ENCODE measurements at regions not wholly inside any gene's neighbourhood (a gene's known extent, or its start where the extent isn't known, plus 50 kb on each side); places are given as distances from the start of the nearest gene placed in this dataset.

GRCh38 chr3:25289663-25290062 lies 138.4 kb upstream of the RARB start:
- H3K79me2 ChIP-seq (ENCODE audit: insufficient read depth, low read length): no peaks in the 10 kb centered on the region
- Mint-ChIP-seq H3K9me3 (peaks cover 0 to 17% (median 7%) of the 10 kb centered on the region in 7 donors), H3K4me1 (no peaks in the 10 kb centered on the region), H3K36me3 (no peaks in the 10 kb centered on the region), H3K27ac (no peak overlapping the region), H3K27me3 (ENCODE audit: low read depth in 3 of 3) (no peaks in the 10 kb centered on the region), H3K4me3 (no peak overlapping the region)
- no peak overlapping the region for H3K4me2 ChIP-seq (replicated peaks; ENCODE audit: extremely low read depth, low read length, poor library complexity, severe bottlenecking)
- H3K36me3 ChIP-seq (replicated peaks in 1 of 2; ENCODE audit: control insufficient read depth in 1 of 2, insufficient read depth in 2 of 2, low read length in 2 of 2): no peaks in the 10 kb centered on the region
- H3K9me3 ChIP-seq (replicated peaks in 1 of 2; ENCODE audit: control insufficient read depth in 1 of 2, insufficient read depth in 1 of 2, low read length in 2 of 2): peaks cover 2 to 5% of the 10 kb centered on the region in 2 donors
- no peak overlapping the region for H3K27ac ChIP-seq (ENCODE audit: low read depth in 1 of 2, low read length in 2 of 2)
- WGBS (ENCODE audit: insufficient coverage): no CpG with 5 or more reads among the region's 2 CpGs
- no peak for TF ChIP-seq CTCF (IDR thresholded peaks at IDR 0.05)
- no peak overlapping the region for H3K4me3 ChIP-seq (replicated peaks in 1 of 3; ENCODE audit: low read depth in 2 of 3, low read length in 3 of 3)
- H3K27me3 ChIP-seq (ENCODE audit: control insufficient read depth in 2 of 2, insufficient read depth in 2 of 2, low read length in 2 of 2): no peaks in the 10 kb centered on the region
- intact Hi-C loops (cut with micrococcal nuclease): no loop called here
- H3K4me1 ChIP-seq (ENCODE audit: control insufficient read depth in 1 of 2, insufficient read depth in 2 of 2, low read length in 2 of 2): no peaks in the 10 kb centered on the region
- no peaks in the 10 kb centered on the region for H4K20me1 ChIP-seq (ENCODE audit: insufficient read depth, low read length)
- no peak for DNase-seq
- H3K9ac ChIP-seq (ENCODE audit: insufficient read depth, low read length, poor library complexity, severe bottlenecking): no peak overlapping the region
- H2AFZ ChIP-seq (ENCODE audit: insufficient read depth, low read depth, low read length, poor library complexity, severe bottlenecking): no peak overlapping the region

GRCh38 chr3:25291481-25291905 lies 136.6 kb upstream of the RARB start:
- TF ChIP-seq CTCF (IDR thresholded peaks at IDR 0.05): no peak
- no peaks in the 10 kb centered on the region for H3K27me3 ChIP-seq (ENCODE audit: control insufficient read depth in 2 of 2, insufficient read depth in 2 of 2, low read length in 2 of 2)
- no peak for DNase-seq
- H3K4me3 ChIP-seq (replicated peaks in 1 of 3; ENCODE audit: low read depth in 2 of 3, low read length in 3 of 3): no peak overlapping the region
- no peaks in the 10 kb centered on the region for H3K36me3 ChIP-seq (replicated peaks in 1 of 2; ENCODE audit: control insufficient read depth in 1 of 2, insufficient read depth in 2 of 2, low read length in 2 of 2)
- no peak overlapping the region for H3K4me3 Mint-ChIP-seq
- H3K4me2 ChIP-seq (replicated peaks; ENCODE audit: extremely low read depth, low read length, poor library complexity, severe bottlenecking): no peak overlapping the region
- no peaks in the 10 kb centered on the region for H3K36me3 Mint-ChIP-seq
- no peaks in the 10 kb centered on the region for H3K79me2 ChIP-seq (ENCODE audit: insufficient read depth, low read length)
- H4K20me1 ChIP-seq (ENCODE audit: insufficient read depth, low read length): no peaks in the 10 kb centered on the region
- H3K27ac ChIP-seq (ENCODE audit: low read depth in 1 of 2, low read length in 2 of 2): no peak overlapping the region
- no peaks in the 10 kb centered on the region for H3K4me1 Mint-ChIP-seq
- H3K9me3 Mint-ChIP-seq: peaks cover 0 to 11% (median 0%) of the 10 kb centered on the region in 7 donors
- H2AFZ ChIP-seq (ENCODE audit: insufficient read depth, low read depth, low read length, poor library complexity, severe bottlenecking): no peak overlapping the region
- intact Hi-C loops (cut with micrococcal nuclease): no loop called here
- H3K9me3 ChIP-seq (replicated peaks in 1 of 2; ENCODE audit: control insufficient read depth in 1 of 2, insufficient read depth in 1 of 2, low read length in 2 of 2): peaks cover 0 to 2% of the 10 kb centered on the region in 2 donors
- 33% methylated on average over 1 of the region's 2 CpGs for WGBS (ENCODE audit: insufficient coverage)
- H3K9ac ChIP-seq (ENCODE audit: insufficient read depth, low read length, poor library complexity, severe bottlenecking): no peak overlapping the region
- H3K27ac Mint-ChIP-seq: no peak overlapping the region
- no peaks in the 10 kb centered on the region for H3K27me3 Mint-ChIP-seq (ENCODE audit: low read depth in 3 of 3)
- no peaks in the 10 kb centered on the region for H3K4me1 ChIP-seq (ENCODE audit: control insufficient read depth in 1 of 2, insufficient read depth in 2 of 2, low read length in 2 of 2)

Measured in CD14-positive monocyte (primary cell).